GM19035 (cell line): ENCODE measurements at regions not wholly inside any gene's neighbourhood (a gene's known extent, or its start where the extent isn't known, plus 50 kb on each side); places are given as distances from the start of the nearest gene placed in this dataset.
"Not testable (repeated sequence)": the region's sequence is repeated elsewhere in the genome, so short reads cannot be mapped to it uniquely, and the experiment has no call there.

ENCODE experiments used
- ATAC-seq: cut with Tn5 transposase; IDR thresholded peaks from one replicate; pipeline ENCODE4 v1.9.1; 2021; ENCODE audit not compliant: unreplicated experiment

- no peak for ATAC-seq
Observed at GRCh38 chr5:37971483-37972024, 131.7 kb upstream of the GDNF start.

- no peak for ATAC-seq
Observed at GRCh38 chr5:37966871-37967270, 127.0 kb upstream of the GDNF start.

- ATAC-seq: no peak
Observed at GRCh38 chr5:37966291-37966690, 126.5 kb upstream of the GDNF start.

GRCh38 chr5:37962389-37962788, 122.5 kb upstream of the GDNF start:
- no peak for ATAC-seq

- no peak for ATAC-seq
Observed at GRCh38 chr5:37957218-37957617, 117.4 kb upstream of the GDNF start.

- no peak for ATAC-seq
Observed at GRCh38 chr5:37955748-37956147, 115.9 kb upstream of the GDNF start.

- ATAC-seq: no peak
Observed at GRCh38 chr5:37954561-37954960, 114.7 kb upstream of the GDNF start.

- ATAC-seq: no peak
Observed at GRCh38 chr5:37951946-37952721, 112.3 kb upstream of the GDNF start.

- no peak for ATAC-seq
Observed at GRCh38 chr5:37950436-37950835, 110.6 kb upstream of the GDNF start.

- ATAC-seq: no peak
Observed at GRCh38 chr5:37945446-37945845, 105.6 kb upstream of the GDNF start.

- not testable (repeated sequence) for ATAC-seq
Observed at GRCh38 chr5:37943136-37943535, 103.3 kb upstream of the GDNF start.

- no peak for ATAC-seq
Observed at GRCh38 chr5:37940931-37941623, 101.2 kb upstream of the GDNF start.

GRCh38 chr5:37938861-37939260, 99.0 kb upstream of the GDNF start:
- no peak for ATAC-seq

GRCh38 chr5:37938076-37938852, 98.4 kb upstream of the GDNF start:
- no peak for ATAC-seq

- ATAC-seq: no peak
Observed at GRCh38 chr5:37936091-37936490, 96.2 kb upstream of the GDNF start.

- ATAC-seq: no peak
Observed at GRCh38 chr5:37933576-37933975, 93.7 kb upstream of the GDNF start.

- ATAC-seq: no peak
Observed at GRCh38 chr5:37932450-37932849, 92.6 kb upstream of the GDNF start.

GRCh38 chr5:37931541-37931940, 91.7 kb upstream of the GDNF start:
- ATAC-seq: no peak

- ATAC-seq: no peak
Observed at GRCh38 chr5:37930350-37930749, 90.5 kb upstream of the GDNF start.

GRCh38 chr5:37929791-37930190, 90.0 kb upstream of the GDNF start:
- no peak for ATAC-seq

- ATAC-seq: not testable (repeated sequence)
Observed at GRCh38 chr5:37927753-37928152, 87.9 kb upstream of the GDNF start.
